ENCODE measurements at regions not wholly inside any gene's neighbourhood (a gene's known extent, or its start where the extent isn't known, plus 50 kb on each side); places are given as distances from the start of the nearest gene placed in this dataset.

DNA sequence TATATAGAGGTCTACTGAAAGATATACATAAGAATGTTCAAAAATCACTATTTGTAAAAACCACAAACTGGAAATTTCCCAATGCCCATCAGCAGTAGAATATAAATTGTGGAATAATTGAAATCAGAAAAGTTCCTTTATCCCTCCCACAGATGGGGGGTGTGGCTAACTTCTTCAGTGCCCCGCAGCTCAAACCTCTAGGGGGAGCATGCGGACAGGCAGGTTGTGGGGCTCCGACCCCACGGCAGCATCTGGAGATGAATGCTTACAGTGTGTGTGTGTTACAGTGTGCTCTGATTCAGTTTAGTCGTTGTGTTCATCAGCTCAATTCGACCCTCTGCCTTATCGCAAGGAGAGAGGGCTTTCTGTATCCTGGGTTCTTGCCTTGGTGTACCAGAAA, 262.1 kb upstream of the LRRC7 start:
- Histone ChIP-seq H3K4me1 (no peaks in the 10 kb centered on the region), H3K27ac (no peak overlapping the region), H3K4me3 (no peak overlapping the region), H3K36me3 (no peaks in the 10 kb centered on the region), H3K27me3 (no peaks in the 10 kb centered on the region), H3K9me3 (peaks cover 0 to 9% of the 10 kb centered on the region in 2 donors)
- intact Hi-C loops (cut with DNase I): no loop called here
- no peak for DNase-seq
- no peak for ATAC-seq
- TF ChIP-seq, protein P1, sequence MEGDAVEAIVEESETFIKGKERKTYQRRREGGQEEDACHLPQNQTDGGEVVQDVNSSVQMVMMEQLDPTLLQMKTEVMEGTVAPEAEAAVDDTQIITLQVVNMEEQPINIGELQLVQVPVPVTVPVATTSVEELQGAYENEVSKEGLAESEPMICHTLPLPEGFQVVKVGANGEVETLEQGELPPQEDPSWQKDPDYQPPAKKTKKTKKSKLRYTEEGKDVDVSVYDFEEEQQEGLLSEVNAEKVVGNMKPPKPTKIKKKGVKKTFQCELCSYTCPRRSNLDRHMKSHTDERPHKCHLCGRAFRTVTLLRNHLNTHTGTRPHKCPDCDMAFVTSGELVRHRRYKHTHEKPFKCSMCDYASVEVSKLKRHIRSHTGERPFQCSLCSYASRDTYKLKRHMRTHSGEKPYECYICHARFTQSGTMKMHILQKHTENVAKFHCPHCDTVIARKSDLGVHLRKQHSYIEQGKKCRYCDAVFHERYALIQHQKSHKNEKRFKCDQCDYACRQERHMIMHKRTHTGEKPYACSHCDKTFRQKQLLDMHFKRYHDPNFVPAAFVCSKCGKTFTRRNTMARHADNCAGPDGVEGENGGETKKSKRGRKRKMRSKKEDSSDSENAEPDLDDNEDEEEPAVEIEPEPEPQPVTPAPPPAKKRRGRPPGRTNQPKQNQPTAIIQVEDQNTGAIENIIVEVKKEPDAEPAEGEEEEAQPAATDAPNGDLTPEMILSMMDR (IDR thresholded peaks at IDR 0.05): no peak

DNA sequence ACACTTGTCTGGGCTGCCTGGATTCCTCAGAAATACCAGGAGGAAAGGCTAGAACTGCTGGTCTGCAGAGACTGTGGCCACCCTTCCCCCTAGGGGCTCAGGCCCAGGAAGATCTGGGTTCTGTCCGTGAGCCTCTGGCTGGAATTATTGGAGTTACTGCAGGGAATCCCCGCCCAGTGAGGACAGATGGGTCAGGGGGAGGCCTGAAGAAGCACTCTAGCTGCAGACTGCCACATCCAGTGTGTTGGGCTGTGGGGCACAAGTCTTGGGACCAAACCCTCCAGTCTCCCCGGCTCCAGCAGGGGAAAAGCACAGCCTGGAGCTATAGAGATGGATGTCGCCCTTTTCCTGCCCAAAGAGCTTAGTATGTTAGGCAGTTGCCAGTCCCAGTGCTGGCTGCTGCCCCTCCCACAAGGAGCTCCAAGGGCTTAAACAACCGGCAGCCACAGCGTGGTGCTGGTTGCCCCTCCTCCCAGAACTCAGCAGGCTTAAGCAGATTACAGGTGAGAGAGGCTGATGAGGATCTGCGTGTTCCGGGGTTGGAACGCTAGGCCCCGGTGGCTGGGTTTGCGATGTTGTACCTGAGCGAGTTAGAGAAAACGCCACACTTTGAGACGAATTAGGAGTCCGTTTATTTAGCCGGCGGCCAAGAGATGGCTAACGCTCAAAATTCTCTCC, 255.5 kb upstream of the LRRC7 start:
- ATAC-seq (no peak), DNase-seq (peak in 1 of 4 donors; percentile 46)
- TF ChIP-seq, protein P1 (IDR thresholded peaks at IDR 0.05): no peak
- Histone ChIP-seq H3K4me1 (no peaks in the 10 kb centered on the region), H3K27ac (no peak overlapping the region), H3K4me3 (no peak overlapping the region), H3K9me3 (peaks cover 0 to 8% of the 10 kb centered on the region in 2 donors), H3K27me3 (no peaks in the 10 kb centered on the region), H3K36me3 (no peaks in the 10 kb centered on the region)
- intact Hi-C loops (cut with DNase I): no loop called here

DNA sequence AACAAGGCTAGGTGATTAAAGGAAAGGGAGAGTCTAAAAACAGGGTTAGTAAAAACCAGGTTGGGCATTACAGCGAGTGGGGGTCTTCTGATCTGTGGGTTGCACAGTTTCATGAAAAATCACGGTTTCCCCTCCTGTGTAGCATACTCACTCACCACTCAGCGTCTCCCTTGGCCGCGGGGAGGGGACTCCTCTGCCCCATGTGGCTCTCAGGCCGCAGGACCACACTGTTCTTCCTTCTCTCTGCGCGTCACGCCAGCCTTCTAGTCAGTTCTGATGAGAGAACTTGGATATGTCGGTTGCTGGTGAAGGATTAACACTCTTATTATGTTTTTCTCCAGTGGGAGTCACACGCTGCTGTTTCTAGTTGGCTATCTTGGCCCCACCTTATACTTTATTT, 254.6 kb upstream of the LRRC7 start:
- DNase-seq (peak in 1 of 4 donors; percentile 45), ATAC-seq (no peak)
- TF ChIP-seq, protein P1 (IDR thresholded peaks at IDR 0.05): no peak
- intact Hi-C loops (cut with DNase I): no loop called here
- Histone ChIP-seq H3K4me3 (no peak overlapping the region), H3K9me3 (peaks cover 0 to 8% of the 10 kb centered on the region in 2 donors), H3K27me3 (no peaks in the 10 kb centered on the region), H3K36me3 (no peaks in the 10 kb centered on the region), H3K4me1 (no peaks in the 10 kb centered on the region), H3K27ac (no peak overlapping the region)

DNA sequence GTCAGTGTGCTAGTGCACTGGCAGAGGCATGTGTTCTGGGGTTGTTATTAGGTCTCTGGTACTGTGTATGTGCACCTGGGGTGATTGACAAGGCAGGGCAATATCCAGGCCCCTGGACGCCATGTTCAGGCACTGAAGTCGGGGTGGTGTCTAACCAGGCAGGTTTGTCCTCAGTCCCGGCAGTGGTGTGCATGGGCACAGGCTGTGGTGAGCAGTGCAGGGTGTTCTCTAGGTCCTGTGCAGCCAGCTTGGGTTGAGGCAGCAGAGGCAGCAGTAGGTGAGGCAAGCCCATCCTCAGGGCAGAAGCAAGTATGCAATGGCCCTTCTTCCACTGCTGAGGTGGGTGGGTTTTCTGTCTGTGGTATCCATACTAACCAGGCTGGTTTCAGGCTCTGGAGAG, 252.3 kb upstream of the LRRC7 start:
- Histone ChIP-seq H3K4me3 (no peak overlapping the region), H3K36me3 (no peaks in the 10 kb centered on the region), H3K27ac (no peak overlapping the region), H3K27me3 (no peaks in the 10 kb centered on the region), H3K9me3 (peaks cover 0 to 8% of the 10 kb centered on the region in 2 donors), H3K4me1 (no peaks in the 10 kb centered on the region)
- no peak for DNase-seq
- no peak for ATAC-seq
- intact Hi-C loops (cut with DNase I): no loop called here
- TF ChIP-seq, protein P1 (IDR thresholded peaks at IDR 0.05): no peak

DNA sequence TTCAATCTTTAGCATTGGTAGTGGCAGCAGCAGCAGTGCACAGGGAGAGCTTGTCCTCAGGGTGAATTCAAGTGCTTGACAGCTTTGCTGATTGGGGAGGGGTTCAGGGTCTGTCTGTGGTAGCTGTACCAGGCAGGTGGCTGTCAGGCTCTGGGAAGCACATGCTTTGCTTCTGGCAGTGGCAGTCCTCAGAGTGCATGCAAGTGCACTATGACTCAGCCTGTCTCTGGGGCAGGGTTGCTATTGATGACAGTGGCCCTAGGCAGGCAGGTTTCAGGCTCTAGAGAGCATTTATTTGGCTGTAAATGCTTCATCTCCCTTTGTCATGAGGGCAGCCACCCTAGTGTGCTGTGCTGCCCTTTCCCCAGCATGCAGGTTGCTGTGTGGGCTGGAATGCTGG, 251.9 kb upstream of the LRRC7 start:
- H3K36me3 ChIP-seq: no peaks in the 10 kb centered on the region
- ATAC-seq (no peak), DNase-seq (no peak)
- no peaks in the 10 kb centered on the region for H3K27me3 ChIP-seq
- no peak overlapping the region for H3K4me3 ChIP-seq
- peaks cover 0 to 8% of the 10 kb centered on the region in 2 donors for H3K9me3 ChIP-seq
- no peaks in the 10 kb centered on the region for H3K4me1 ChIP-seq
- H3K27ac ChIP-seq: no peak overlapping the region
- intact Hi-C loops (cut with DNase I): no loop called here
- TF ChIP-seq, protein P1 (IDR thresholded peaks at IDR 0.05): no peak

Data from left lung (tissue), 4 donors.